ENCODE measurements at regions not wholly inside any gene's neighbourhood (a gene's known extent, or its start where the extent isn't known, plus 50 kb on each side); places are given as distances from the start of the nearest gene placed in this dataset.

- CTCF ChIA-PET = no interaction called here
- TF ChIP-seq, protein P1, sequence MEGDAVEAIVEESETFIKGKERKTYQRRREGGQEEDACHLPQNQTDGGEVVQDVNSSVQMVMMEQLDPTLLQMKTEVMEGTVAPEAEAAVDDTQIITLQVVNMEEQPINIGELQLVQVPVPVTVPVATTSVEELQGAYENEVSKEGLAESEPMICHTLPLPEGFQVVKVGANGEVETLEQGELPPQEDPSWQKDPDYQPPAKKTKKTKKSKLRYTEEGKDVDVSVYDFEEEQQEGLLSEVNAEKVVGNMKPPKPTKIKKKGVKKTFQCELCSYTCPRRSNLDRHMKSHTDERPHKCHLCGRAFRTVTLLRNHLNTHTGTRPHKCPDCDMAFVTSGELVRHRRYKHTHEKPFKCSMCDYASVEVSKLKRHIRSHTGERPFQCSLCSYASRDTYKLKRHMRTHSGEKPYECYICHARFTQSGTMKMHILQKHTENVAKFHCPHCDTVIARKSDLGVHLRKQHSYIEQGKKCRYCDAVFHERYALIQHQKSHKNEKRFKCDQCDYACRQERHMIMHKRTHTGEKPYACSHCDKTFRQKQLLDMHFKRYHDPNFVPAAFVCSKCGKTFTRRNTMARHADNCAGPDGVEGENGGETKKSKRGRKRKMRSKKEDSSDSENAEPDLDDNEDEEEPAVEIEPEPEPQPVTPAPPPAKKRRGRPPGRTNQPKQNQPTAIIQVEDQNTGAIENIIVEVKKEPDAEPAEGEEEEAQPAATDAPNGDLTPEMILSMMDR (IDR thresholded peaks at IDR 0.05; ENCODE audit: insufficient read depth in 1 of 2, low read depth in 1 of 2, low read length in 1 of 2, severe bottlenecking in 1 of 2, unreplicated experiment in 1 of 2) = no peak
- H3K4me3 Mint-ChIP-seq (ENCODE audit: unreplicated experiment) = no peak overlapping the region
- H3K36me3 Mint-ChIP-seq (ENCODE audit: insufficient read depth, unreplicated experiment) = peaks cover 5% of the 10 kb centered on the region
- no TSS peak for BruUV-seq (replicated peaks)
- peaks cover 6% of the 10 kb centered on the region for H3K9me3 Mint-ChIP-seq (ENCODE audit: unreplicated experiment)
- intact Hi-C loops (cut with micrococcal nuclease; ENCODE audit: unreplicated experiment) = no loop called here
- H3K4me1 Mint-ChIP-seq (ENCODE audit: low read depth, unreplicated experiment) = no peaks in the 10 kb centered on the region
- Histone ChIP-seq H3K4me3 (ENCODE audit: low read depth, low read length) (no peak overlapping the region), H3K27me3 (replicated peaks; ENCODE audit: control insufficient read depth, insufficient read depth, low read length) (no peaks in the 10 kb centered on the region), H3K4me1 (no peaks in the 10 kb centered on the region), H3K36me3 (ENCODE audit: control insufficient read depth, insufficient read depth, low read length) (no peaks in the 10 kb centered on the region), H3K9me3 (no peaks in the 10 kb centered on the region)
- no peaks in the 10 kb centered on the region for H3K27me3 Mint-ChIP-seq (ENCODE audit: insufficient read depth, unreplicated experiment)
- no peak overlapping the region for H3K27ac Mint-ChIP-seq (ENCODE audit: unreplicated experiment)
- POLR2A ChIA-PET = no interaction called here
- no peak for DNase-seq
These were observed 653.5 kb upstream of the LRRTM4 start for GRCh38 chr2:78175645-78176044.

DNA sequence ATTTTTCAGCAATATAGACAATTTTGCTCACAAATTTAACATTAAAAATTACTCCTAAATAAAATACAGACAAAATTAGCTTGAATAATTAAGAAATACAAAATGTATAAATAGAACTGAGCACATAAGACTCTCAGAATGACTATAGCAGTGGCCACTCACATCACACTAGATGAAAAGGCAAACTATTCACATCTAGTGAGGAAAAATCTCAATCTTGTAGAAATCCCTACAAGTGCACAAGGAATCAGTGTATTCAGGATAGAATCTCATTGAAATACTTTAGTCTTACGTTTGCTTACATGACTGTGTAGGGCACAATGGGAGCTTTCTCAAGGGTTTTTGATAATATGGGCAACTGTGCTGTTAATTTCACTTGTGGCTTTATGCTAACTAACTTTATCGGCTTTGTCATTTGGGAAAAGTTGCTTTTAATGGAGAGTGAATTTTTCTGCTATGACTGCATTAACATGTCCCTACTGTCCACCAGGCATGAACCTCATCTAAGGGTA, 678.9 kb upstream of the LRRTM4 start:
- no peak overlapping the region for H3K4me3 ChIP-seq (ENCODE audit: low read depth, low read length)
- H3K36me3 ChIP-seq (ENCODE audit: control insufficient read depth, insufficient read depth, low read length) = no peaks in the 10 kb centered on the region
- ChIA-PET CTCF (no interaction called here), POLR2A (no interaction called here)
- Mint-ChIP-seq H3K27ac (ENCODE audit: unreplicated experiment) (no peak overlapping the region), H3K9me3 (ENCODE audit: unreplicated experiment) (peaks cover 9% of the 10 kb centered on the region), H3K36me3 (ENCODE audit: insufficient read depth, unreplicated experiment) (no peaks in the 10 kb centered on the region), H3K4me3 (ENCODE audit: unreplicated experiment) (no peak overlapping the region), H3K27me3 (ENCODE audit: insufficient read depth, unreplicated experiment) (no peaks in the 10 kb centered on the region), H3K4me1 (ENCODE audit: low read depth, unreplicated experiment) (peaks cover 6% of the 10 kb centered on the region)
- no peaks in the 10 kb centered on the region for H3K9me3 ChIP-seq
- H3K27me3 ChIP-seq (replicated peaks; ENCODE audit: control insufficient read depth, insufficient read depth, low read length) = no peaks in the 10 kb centered on the region
- no peak for DNase-seq
- no peaks in the 10 kb centered on the region for H3K4me1 ChIP-seq
- TF ChIP-seq, protein P1 (IDR thresholded peaks at IDR 0.05; ENCODE audit: insufficient read depth in 1 of 2, low read depth in 1 of 2, low read length in 1 of 2, severe bottlenecking in 1 of 2, unreplicated experiment in 1 of 2) = no peak
- BruUV-seq (replicated peaks) = no TSS peak
- intact Hi-C loops (cut with micrococcal nuclease; ENCODE audit: unreplicated experiment) = no loop called here

- POLR2A ChIA-PET = no interaction called here
- peaks cover 6% of the 10 kb centered on the region for H3K4me1 Mint-ChIP-seq (ENCODE audit: low read depth, unreplicated experiment)
- CTCF ChIA-PET = no interaction called here
These were observed 680.2 kb upstream of the LRRTM4 start for GRCh38 chr2:78202366-78202765.

More at GRCh38 chr2:78202366-78202765, 680.2 kb upstream of the LRRTM4 start:
- Mint-ChIP-seq H3K9me3 (ENCODE audit: unreplicated experiment) (peaks cover 9% of the 10 kb centered on the region), H3K36me3 (ENCODE audit: insufficient read depth, unreplicated experiment) (no peaks in the 10 kb centered on the region), H3K27me3 (ENCODE audit: insufficient read depth, unreplicated experiment) (no peaks in the 10 kb centered on the region), H3K4me3 (ENCODE audit: unreplicated experiment) (no peak overlapping the region), H3K27ac (ENCODE audit: unreplicated experiment) (no peak overlapping the region)
- H3K27me3 ChIP-seq (replicated peaks; ENCODE audit: control insufficient read depth, insufficient read depth, low read length) = no peaks in the 10 kb centered on the region
- DNase-seq = no peak
- no peaks in the 10 kb centered on the region for H3K36me3 ChIP-seq (ENCODE audit: control insufficient read depth, insufficient read depth, low read length)
- TF ChIP-seq, protein P1 (IDR thresholded peaks at IDR 0.05; ENCODE audit: insufficient read depth in 1 of 2, low read depth in 1 of 2, low read length in 1 of 2, severe bottlenecking in 1 of 2, unreplicated experiment in 1 of 2) = no peak
- no peak overlapping the region for H3K4me3 ChIP-seq (ENCODE audit: low read depth, low read length)
- intact Hi-C loops (cut with micrococcal nuclease; ENCODE audit: unreplicated experiment) = no loop called here
- H3K4me1 ChIP-seq = no peaks in the 10 kb centered on the region
- no peaks in the 10 kb centered on the region for H3K9me3 ChIP-seq
- BruUV-seq (replicated peaks) = no TSS peak
